ENCODE measurements at regions not wholly inside any gene's neighbourhood (a gene's known extent, or its start where the extent isn't known, plus 50 kb on each side); places are given as distances from the start of the nearest gene placed in this dataset.

DNA sequence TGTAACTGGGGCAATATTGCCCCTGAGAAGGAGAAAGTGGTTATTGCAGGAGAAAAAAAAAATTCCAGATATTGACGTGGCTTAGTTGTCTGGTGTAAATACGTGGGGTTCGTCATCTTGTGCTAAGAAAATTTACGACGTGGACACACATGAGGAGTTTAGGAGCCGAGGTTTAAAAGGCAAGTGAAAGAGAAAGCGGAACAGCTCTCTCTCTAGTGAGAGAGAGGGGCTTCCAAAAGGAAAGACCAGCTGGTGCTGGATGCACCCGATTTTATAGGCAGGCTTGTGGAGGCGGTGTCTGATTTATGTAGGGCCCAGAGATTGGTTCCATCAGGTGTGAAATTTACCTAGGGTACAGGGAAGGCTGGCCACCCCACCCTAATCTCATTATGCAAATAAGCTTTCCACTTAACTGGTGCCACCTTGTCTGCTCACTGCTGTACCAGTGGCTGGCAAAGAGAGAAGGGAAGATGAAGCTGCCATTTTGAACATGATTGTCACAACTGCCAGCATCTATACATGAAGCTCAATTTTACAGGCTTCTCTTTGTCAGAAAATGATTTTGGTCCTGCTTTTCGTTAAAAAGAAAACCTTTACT, 845.1 kb downstream of the DACH1 start:
- no peaks in the 10 kb centered on the region for H3K9me3 ChIP-seq (ENCODE audit: insufficient read depth, low read length, severe bottlenecking)
- ATAC-seq (ENCODE audit: insufficient read depth, low read depth), result no peak
- H3K27ac ChIP-seq (ENCODE audit: low read length), result no peak overlapping the region
- H3K4me1 ChIP-seq (ENCODE audit: insufficient read depth, low read length), result no peaks in the 10 kb centered on the region
- no peaks in the 10 kb centered on the region for H3K79me2 ChIP-seq (ENCODE audit: insufficient read depth, low read length)
- DNase-seq, result no peak
- no peak overlapping the region for H3K9ac ChIP-seq (ENCODE audit: low read depth, low read length)
- H2AFZ ChIP-seq (ENCODE audit: low read depth, low read length), result no peak overlapping the region
- no peaks in the 10 kb centered on the region for H3K36me3 ChIP-seq (ENCODE audit: insufficient read depth, low read length)
- TF ChIP-seq, protein P1, sequence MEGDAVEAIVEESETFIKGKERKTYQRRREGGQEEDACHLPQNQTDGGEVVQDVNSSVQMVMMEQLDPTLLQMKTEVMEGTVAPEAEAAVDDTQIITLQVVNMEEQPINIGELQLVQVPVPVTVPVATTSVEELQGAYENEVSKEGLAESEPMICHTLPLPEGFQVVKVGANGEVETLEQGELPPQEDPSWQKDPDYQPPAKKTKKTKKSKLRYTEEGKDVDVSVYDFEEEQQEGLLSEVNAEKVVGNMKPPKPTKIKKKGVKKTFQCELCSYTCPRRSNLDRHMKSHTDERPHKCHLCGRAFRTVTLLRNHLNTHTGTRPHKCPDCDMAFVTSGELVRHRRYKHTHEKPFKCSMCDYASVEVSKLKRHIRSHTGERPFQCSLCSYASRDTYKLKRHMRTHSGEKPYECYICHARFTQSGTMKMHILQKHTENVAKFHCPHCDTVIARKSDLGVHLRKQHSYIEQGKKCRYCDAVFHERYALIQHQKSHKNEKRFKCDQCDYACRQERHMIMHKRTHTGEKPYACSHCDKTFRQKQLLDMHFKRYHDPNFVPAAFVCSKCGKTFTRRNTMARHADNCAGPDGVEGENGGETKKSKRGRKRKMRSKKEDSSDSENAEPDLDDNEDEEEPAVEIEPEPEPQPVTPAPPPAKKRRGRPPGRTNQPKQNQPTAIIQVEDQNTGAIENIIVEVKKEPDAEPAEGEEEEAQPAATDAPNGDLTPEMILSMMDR (IDR thresholded peaks at IDR 0.05; ENCODE audit: borderline replicate concordance, extremely low read depth, low read length, poor library complexity, severe bottlenecking), result no peak
- no peaks in the 10 kb centered on the region for H3K27me3 ChIP-seq (ENCODE audit: insufficient read depth, low read length, poor library complexity)
- H3K4me2 ChIP-seq (ENCODE audit: insufficient read depth, low read length), result no peak overlapping the region
- no peak overlapping the region for H3K4me3 ChIP-seq (ENCODE audit: low read depth in 1 of 2, low read length in 2 of 2)
- H4K20me1 ChIP-seq (ENCODE audit: insufficient read depth, low read length), result no peaks in the 10 kb centered on the region

DNA sequence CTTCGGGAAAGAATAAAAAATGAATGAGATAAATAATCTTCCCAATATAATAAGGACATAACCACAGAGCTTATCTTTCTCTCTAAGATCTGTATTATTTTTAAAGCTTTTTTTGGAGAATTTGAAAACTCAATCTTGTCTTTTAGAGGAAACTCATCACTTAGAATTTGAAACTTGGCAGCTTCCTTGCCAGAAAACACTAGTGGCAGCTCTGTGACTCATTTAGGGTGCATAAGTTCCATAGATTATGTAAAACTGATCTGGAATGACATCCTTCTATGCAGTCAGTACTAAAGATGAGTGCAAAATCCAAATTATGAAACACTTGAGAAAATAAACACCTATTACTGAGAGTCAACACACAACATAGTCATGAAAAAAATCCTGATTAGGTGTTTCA, 848.0 kb downstream of the DACH1 start:
- no peak overlapping the region for H3K4me2 ChIP-seq (ENCODE audit: insufficient read depth, low read length)

DNA sequence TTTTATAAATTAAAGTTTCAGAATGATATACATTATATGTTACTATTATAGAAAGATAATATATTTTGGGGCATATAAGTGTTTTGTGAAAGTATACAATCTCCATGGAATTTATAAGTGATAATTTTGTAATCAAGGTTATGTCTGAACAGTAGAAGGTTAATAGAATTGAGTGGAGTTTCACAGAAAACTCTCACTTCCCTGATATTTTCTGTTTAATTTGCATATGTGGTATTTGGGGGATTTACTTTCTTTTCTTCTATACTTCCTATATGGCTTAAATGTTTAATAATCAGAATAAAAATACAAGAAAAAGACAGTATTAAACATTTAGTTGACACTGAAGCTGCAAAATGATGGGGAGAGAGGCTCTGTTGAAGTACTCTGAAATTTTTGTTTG, 848.5 kb downstream of the DACH1 start:
- H3K9ac ChIP-seq (ENCODE audit: low read depth, low read length), result no peak overlapping the region
- H3K36me3 ChIP-seq (ENCODE audit: insufficient read depth, low read length), result no peaks in the 10 kb centered on the region
- no peak overlapping the region for H3K4me2 ChIP-seq (ENCODE audit: insufficient read depth, low read length)
- H4K20me1 ChIP-seq (ENCODE audit: insufficient read depth, low read length), result no peaks in the 10 kb centered on the region
- H3K4me1 ChIP-seq (ENCODE audit: insufficient read depth, low read length), result no peaks in the 10 kb centered on the region
- TF ChIP-seq, protein P1 (IDR thresholded peaks at IDR 0.05; ENCODE audit: borderline replicate concordance, extremely low read depth, low read length, poor library complexity, severe bottlenecking), result no peak
- no peak for TF ChIP-seq EZH2 (IDR thresholded peaks at IDR 0.05; ENCODE audit: borderline replicate concordance, low read depth, low read length, severe bottlenecking)
- no peaks in the 10 kb centered on the region for H3K79me2 ChIP-seq (ENCODE audit: insufficient read depth, low read length)
- no peak overlapping the region for H2AFZ ChIP-seq (ENCODE audit: low read depth, low read length)
- DNase-seq (no peak), ATAC-seq (ENCODE audit: insufficient read depth, low read depth) (no peak)
- no peak overlapping the region for H3K4me3 ChIP-seq (ENCODE audit: low read depth in 1 of 2, low read length in 2 of 2)
- no peaks in the 10 kb centered on the region for H3K9me3 ChIP-seq (ENCODE audit: insufficient read depth, low read length, severe bottlenecking)
- no peaks in the 10 kb centered on the region for H3K27me3 ChIP-seq (ENCODE audit: insufficient read depth, low read length, poor library complexity)
- no peak overlapping the region for H3K27ac ChIP-seq (ENCODE audit: low read length)

More for the DNA sequence above, 848.0 kb downstream of the DACH1 start:
- no peak overlapping the region for H2AFZ ChIP-seq (ENCODE audit: low read depth, low read length)
- no peak overlapping the region for H3K9ac ChIP-seq (ENCODE audit: low read depth, low read length)
- H3K27ac ChIP-seq (ENCODE audit: low read length), result no peak overlapping the region
- H4K20me1 ChIP-seq (ENCODE audit: insufficient read depth, low read length), result no peaks in the 10 kb centered on the region
- no peaks in the 10 kb centered on the region for H3K27me3 ChIP-seq (ENCODE audit: insufficient read depth, low read length, poor library complexity)
- H3K79me2 ChIP-seq (ENCODE audit: insufficient read depth, low read length), result no peaks in the 10 kb centered on the region
- no peak for TF ChIP-seq EZH2 (IDR thresholded peaks at IDR 0.05; ENCODE audit: borderline replicate concordance, low read depth, low read length, severe bottlenecking)
- TF ChIP-seq, protein P1 (IDR thresholded peaks at IDR 0.05; ENCODE audit: borderline replicate concordance, extremely low read depth, low read length, poor library complexity, severe bottlenecking), result no peak
- no peaks in the 10 kb centered on the region for H3K4me1 ChIP-seq (ENCODE audit: insufficient read depth, low read length)
- H3K36me3 ChIP-seq (ENCODE audit: insufficient read depth, low read length), result no peaks in the 10 kb centered on the region
- no peak for ATAC-seq (ENCODE audit: insufficient read depth, low read depth)
- no peak for DNase-seq
- no peaks in the 10 kb centered on the region for H3K9me3 ChIP-seq (ENCODE audit: insufficient read depth, low read length, severe bottlenecking)
- no peak overlapping the region for H3K4me3 ChIP-seq (ENCODE audit: low read depth in 1 of 2, low read length in 2 of 2)

DNA sequence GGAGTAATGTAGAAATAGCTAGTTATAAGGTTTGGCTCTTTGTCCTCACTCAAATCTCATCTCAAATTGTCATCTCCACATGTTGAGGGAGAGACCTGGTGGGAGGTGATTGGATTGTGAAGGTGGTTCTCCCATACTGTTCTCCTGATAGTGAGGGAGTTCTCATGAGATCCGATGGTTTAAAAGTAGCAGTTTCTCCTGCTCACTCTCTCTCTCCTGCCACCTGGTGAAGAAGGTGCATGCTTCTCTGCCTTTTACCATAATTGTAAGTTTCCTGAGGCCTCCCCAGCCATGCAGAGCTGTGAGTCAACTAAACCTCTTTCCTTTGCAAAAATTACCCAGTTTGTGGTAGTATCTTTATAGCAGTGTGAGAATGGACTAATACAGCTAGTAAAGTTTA, 849.4 kb downstream of the DACH1 start:
- H3K79me2 ChIP-seq (ENCODE audit: insufficient read depth, low read length), result no peaks in the 10 kb centered on the region
- H4K20me1 ChIP-seq (ENCODE audit: insufficient read depth, low read length), result no peaks in the 10 kb centered on the region
- no peak overlapping the region for H2AFZ ChIP-seq (ENCODE audit: low read depth, low read length)
- no peaks in the 10 kb centered on the region for H3K27me3 ChIP-seq (ENCODE audit: insufficient read depth, low read length, poor library complexity)
- H3K27ac ChIP-seq (ENCODE audit: low read length), result no peak overlapping the region
- ATAC-seq (ENCODE audit: insufficient read depth, low read depth) (no peak), DNase-seq (no peak)
- H3K4me2 ChIP-seq (ENCODE audit: insufficient read depth, low read length), result no peak overlapping the region
- H3K9ac ChIP-seq (ENCODE audit: low read depth, low read length), result no peak overlapping the region
- H3K4me1 ChIP-seq (ENCODE audit: insufficient read depth, low read length), result no peaks in the 10 kb centered on the region
- TF ChIP-seq EZH2 (IDR thresholded peaks at IDR 0.05; ENCODE audit: borderline replicate concordance, low read depth, low read length, severe bottlenecking), result no peak
- TF ChIP-seq, protein P1 (IDR thresholded peaks at IDR 0.05; ENCODE audit: borderline replicate concordance, extremely low read depth, low read length, poor library complexity, severe bottlenecking), result no peak
- H3K9me3 ChIP-seq (ENCODE audit: insufficient read depth, low read length, severe bottlenecking), result no peaks in the 10 kb centered on the region
- H3K4me3 ChIP-seq (ENCODE audit: low read depth in 1 of 2, low read length in 2 of 2), result no peak overlapping the region
- H3K36me3 ChIP-seq (ENCODE audit: insufficient read depth, low read length), result no peaks in the 10 kb centered on the region

All from DND-41 (cell line).